K562 (cell line): ENCODE measurements at regions not wholly inside any gene's neighbourhood (a gene's known extent, or its start where the extent isn't known, plus 50 kb on each side); places are given as distances from the start of the nearest gene placed in this dataset.

Experiments
- ATAC-seq: fragments of 200-7000 bp; cut with Tn5 transposase; 3 replicates; pipeline ENCODE4 v1.9.1; 2020; ENCODE audit warnings: moderate library complexity
- BruUV-seq: library from RNA; stranded (reverse); fragments of 400-500 nt; replicated peaks from 2 replicates; lab custom pipeline; 2021; lab: Mats Ljungman, UMichigan
- CTCF ChIA-PET: fragments of 300-600 bp; formaldehyde crosslinking; extraction: SDS; loops from one replicate; lab custom pipeline; 2021; ENCODE audit warnings: low intra/inter-chr PET ratio; lab: Yijun Ruan, JAX
- POLR2A ChIA-PET: fragments of 300-600, 350-650 bp; sonication (Branson Sonifier 250); formaldehyde crosslinking; extraction: SDS; loops from one replicate; lab custom pipeline; 2021; ENCODE audit warnings: antibody characterized with exemption, inconsistent platforms; lab: Yijun Ruan, JAX
- DNase-seq, 4 experiments: peaks; one replicate each; pipeline versions ENCODE4 v3.0.0 to v3.0.0-alpha.2; 2011 to 2018; ENCODE audit warnings: low spot score in 3 of 4, mixed read lengths in 3 of 4; ENCODE audit errors: extremely low read depth in 1 of 4
- FAIRE-seq: peaks from 2 replicates; lab custom pipeline; 2011; peaks lifted over from hg19 to GRCh38; lab: Jason Lieb, UNC
- H2AFZ ChIP-seq: 2 replicates; pipeline ENCODE4 v1.6.0; 2011; ENCODE audit warnings: low read depth, low read length, control low read depth, inconsistent platforms
- H3K27ac ChIP-seq: fragments of 200-600 bp; 3 replicates; pipeline ENCODE4 v1.8.0; 2011; ENCODE audit warnings: low read depth, mild to moderate bottlenecking, control low read depth, inconsistent platforms, low read length, moderate library complexity, mixed read lengths; ENCODE audit errors: extremely low read depth
- H3K27me3 ChIP-seq, 2 experiments: fragments of 300-600 bp in 1 of 2; 2 replicates in 1 of 2; 3 replicates in 1 of 2; pipeline versions ENCODE4 v1.6.0 to v1.8.0; 2011; ENCODE audit warnings: inconsistent platforms in 2 of 2, low read length in 2 of 2, mild to moderate bottlenecking in 1 of 2, mixed read lengths in 1 of 2, moderate library complexity in 1 of 2; ENCODE audit not compliant: control insufficient read depth in 2 of 2, insufficient read depth in 2 of 2
- H3K36me3 ChIP-seq: fragments of 300-600 bp; 3 replicates; pipeline ENCODE4 v1.8.0; 2011; ENCODE audit warnings: mild to moderate bottlenecking, low read length, inconsistent platforms; ENCODE audit not compliant: control insufficient read depth, insufficient read depth
- H3K4me1 ChIP-seq, 2 experiments: fragments of 200-600 bp in 1 of 2; replicated peaks in 1 of 2; 2 replicates in 1 of 2; 3 replicates in 1 of 2; pipeline versions ENCODE4 v1.5.1 to v1.8.0; 2011; ENCODE audit warnings: inconsistent platforms in 2 of 2, low read length in 2 of 2, mild to moderate bottlenecking in 1 of 2, mixed read lengths in 1 of 2, moderate library complexity in 1 of 2; ENCODE audit not compliant: control insufficient read depth in 2 of 2, insufficient read depth in 2 of 2
- H3K4me2 ChIP-seq: 2 replicates; pipeline ENCODE4 v1.6.1; 2011; ENCODE audit warnings: low read length, control low read depth, inconsistent platforms, mixed read lengths; ENCODE audit not compliant: insufficient read depth
- H3K4me3 ChIP-seq: fragments of 200-600 bp; sonication (generic), shearing (Covaris generic); 2 replicates; pipeline ENCODE4 v1.5.1; 2016; ENCODE audit warnings: control low read depth, inconsistent platforms
- H3K79me2 ChIP-seq: fragments of 200-600 bp; 3 replicates; pipeline ENCODE4 v1.8.0; 2011; ENCODE audit warnings: low read length, inconsistent platforms; ENCODE audit not compliant: control insufficient read depth, insufficient read depth
- H3K9ac ChIP-seq, 2 experiments: 2 replicates each; pipeline versions ENCODE4 v1.6.0 to v1.6.1; 2011; ENCODE audit warnings: low read depth in 2 of 2, low read length in 2 of 2, control low read depth in 1 of 2, inconsistent platforms in 1 of 2, mild to moderate bottlenecking in 1 of 2, mixed read lengths in 1 of 2; ENCODE audit not compliant: insufficient read depth in 1 of 2
- H3K9me1 ChIP-seq: one replicate; pipeline ENCODE4 v1.6.0; 2011; ENCODE audit warnings: inconsistent platforms, mild to moderate bottlenecking, low read length, moderate library complexity; ENCODE audit not compliant: control insufficient read depth, insufficient read depth
- H3K9me3 ChIP-seq: replicated peaks from 2 replicates; pipeline ENCODE4 v1.5.1; 2011; ENCODE audit warnings: low read depth, low read length, inconsistent platforms; ENCODE audit not compliant: control insufficient read depth, insufficient read depth
- H4K20me1 ChIP-seq: replicated peaks from 2 replicates; pipeline ENCODE4 v1.6.1; 2011; ENCODE audit warnings: low read length, inconsistent platforms, mixed read lengths; ENCODE audit not compliant: control insufficient read depth, insufficient read depth
- CHD1 ChIP-seq: fragments of 200-600 bp; sonication (generic); IDR thresholded peaks from one replicate; pipeline ENCODE4 v1.6.1; 2012; ENCODE audit warnings: mild to moderate bottlenecking, moderate library complexity, low read length, inconsistent platforms
- FOSL1 ChIP-seq: fragments of 200-800 bp; sonication (Bioruptor generic); conservative IDR thresholded peaks from 2 replicates; pipeline ENCODE4 v1.6.1; 2016; ENCODE audit warnings: missing genetic modification characterization, missing compliant biosample characterization
- KAT8 ChIP-seq: fragments of 450-650 bp; IDR thresholded peaks from 2 replicates; pipeline ENCODE4 v1.6.1; 2016; ENCODE audit warnings: low read depth, mild to moderate bottlenecking
- MAZ ChIP-seq, 2 experiments: fragments of 450-650 bp in 1 of 2; sonication (generic) in 1 of 2; formaldehyde crosslinking; IDR thresholded peaks in 1 of 2; conservative IDR thresholded peaks in 1 of 2; 2 replicates each; pipeline versions ENCODE4 v1.4.0 to v1.5.0; 2020; ENCODE audit warnings: mild to moderate bottlenecking in 1 of 2, missing genetic modification reagents in 1 of 2
- MCM3 ChIP-seq: fragments of 450-650 bp; IDR thresholded peaks from 2 replicates; pipeline ENCODE4 v1.6.1; 2016
- SETDB1 ChIP-seq: IDR thresholded peaks from one replicate; pipeline ENCODE4 v1.6.1; 2012; ENCODE audit warnings: low read length, control low read depth, inconsistent platforms
- SMAD2 ChIP-seq: fragments of 150-350 bp; IDR thresholded peaks from 2 replicates; pipeline ENCODE4 v1.6.1; 2014; ENCODE audit warnings: low read depth, mild to moderate bottlenecking, low read length
- UBTF ChIP-seq, 2 experiments: IDR thresholded peaks; 2 replicates each; pipeline ENCODE4 v1.6.1; 2012; ENCODE audit warnings: improper control_type of control experiment in 2 of 2, low read depth in 2 of 2, low read length in 2 of 2, borderline replicate concordance in 1 of 2
- XRCC4 ChIP-seq: IDR thresholded peaks from one replicate; pipeline ENCODE4 v1.6.1; 2011; ENCODE audit not compliant: insufficient read depth, insufficient read length; ENCODE audit errors: extremely low read depth
- ZNF431 ChIP-seq: sonication (generic); formaldehyde crosslinking; IDR thresholded peaks from 2 replicates; pipeline ENCODE4 v1.8.0; 2022; ENCODE audit warnings: mild to moderate bottlenecking, missing genetic modification reagents
- ZZZ3 ChIP-seq: fragments of 450-650 bp; IDR thresholded peaks from 2 replicates; pipeline ENCODE4 v1.6.1; 2016; ENCODE audit warnings: antibody characterized with exemption, mild to moderate bottlenecking, moderate library complexity
- WGBS: fragments of 100-300 bp; shearing (Covaris generic); methylation state at CpG from one replicate; pipeline ENCODE4 v1.1.6; 2016; ENCODE audit warnings: low coverage, mixed read lengths; ENCODE audit not compliant: insufficient coverage; ENCODE audit errors: missing lambda C conversion rate; 5-methylcytosine and 5-hydroxymethylcytosine counted together
- in situ Hi-C: fragments of 300-500 bp; cut with MboI; formaldehyde crosslinking; loops from 4 replicates; pipeline ENCODE4 v1.15.0; 2018; ENCODE audit warnings: inconsistent platforms, mixed read lengths
- intact Hi-C: fragments of 100-400 bp; cut with micrococcal nuclease; formaldehyde crosslinking; loops from 2 replicates; pipeline ENCODE4 v1.14.2; 2022

GRCh38 chr7:121515229-121515628 is 119.1 kb upstream of the FAM3C start:
- H3K79me2 ChIP-seq = no peaks in the 10 kb centered on the region
- 0% methylated on average over 2 of the region's 2 CpGs for WGBS
- TF ChIP-seq SMAD2 (no peak), ZZZ3 (no peak), ZNF431 (CRISPR knock-in tag) (no peak), KAT8 (no peak), MCM3 (no peak), XRCC4 (no peak), CHD1 (no peak), MAZ (CRISPR knock-in tag; conservative IDR thresholded peaks at IDR 0.05 in 1 of 2, IDR thresholded peaks at IDR 0.05 in 1 of 2) (no peak), FOSL1 (no peak), UBTF (IDR thresholded peaks at IDR 0.05; ENCODE audit: borderline replicate concordance in 1 of 2, low read depth in 2 of 2, low read length in 2 of 2) (no peak), SETDB1 (no peak)
- TF ChIP-seq, all 486 proteins: peak for 0
- H3K27ac ChIP-seq = no peak overlapping the region
- H3K9ac ChIP-seq = no peak overlapping the region
- FAIRE-seq (no peak), DNase-seq (no peak), ATAC-seq (no peak)
- H3K9me1 ChIP-seq = no peaks in the 10 kb centered on the region
- H4K20me1 ChIP-seq = no peaks in the 10 kb centered on the region
- intact Hi-C loops (no loop called here), in situ Hi-C loops (no loop called here)
- H3K4me1 ChIP-seq = no peaks in the 10 kb centered on the region; a peak in 1 of 5 replicates
- no peaks in the 10 kb centered on the region for H3K27me3 ChIP-seq
- no peaks in the 10 kb centered on the region for H3K9me3 ChIP-seq
- ChIA-PET CTCF (no interaction called here), POLR2A (interaction anchor here (0.9 kb wide), 1 partner anchor 10 kb away, joined by 3 read pairs; no protein-coding TSS in a partner anchor)
- BruUV-seq = no TSS peak
- no peaks in the 10 kb centered on the region for H3K36me3 ChIP-seq
- no peak overlapping the region for H3K4me3 ChIP-seq
- no peak overlapping the region for H3K4me2 ChIP-seq
- H2AFZ ChIP-seq = no peak overlapping the region
